Progenitor cell of endocrine pancreas (in vitro differentiated cells): ENCODE measurements at regions not wholly inside any gene's neighbourhood (a gene's known extent, or its start where the extent isn't known, plus 50 kb on each side); places are given as distances from the start of the nearest gene placed in this dataset.

Experiments used
- DNase-seq: peaks from one replicate; pipeline ENCODE4 v3.0.0; 2021; ENCODE audit warnings: low spot score; ENCODE audit not compliant: unreplicated experiment
- H3K27ac Mint-ChIP-seq: 2 replicates; pipeline ENCODE4 v1.8.0; 2021; ENCODE audit warnings: mild to moderate bottlenecking, moderate library complexity, mixed read lengths
- H3K27me3 Mint-ChIP-seq: 2 replicates; pipeline ENCODE4 v1.8.0; 2021; ENCODE audit warnings: mixed read lengths
- H3K36me3 Mint-ChIP-seq: 2 replicates; pipeline ENCODE4 v1.8.0; 2022; ENCODE audit warnings: mixed read lengths; ENCODE audit not compliant: insufficient read depth
- H3K4me1 Mint-ChIP-seq: 2 replicates; pipeline ENCODE4 v1.8.0; 2021; ENCODE audit warnings: low read depth, mixed read lengths
- H3K4me3 Mint-ChIP-seq: 2 replicates; pipeline ENCODE4 v1.8.0; 2021; ENCODE audit warnings: low read depth, mild to moderate bottlenecking, moderate library complexity, mixed read lengths
- H3K9me3 Mint-ChIP-seq: 2 replicates; pipeline ENCODE4 v1.8.0; 2021; ENCODE audit warnings: low read depth, mixed read lengths
- CTCF ChIP-seq: fragments of 200-600 bp; sonication (generic); IDR thresholded peaks from one replicate; pipeline ENCODE4 v1.5.0; 2021; ENCODE audit warnings: antibody characterized with exemption, mild to moderate bottlenecking; ENCODE audit not compliant: unreplicated experiment

DNA sequence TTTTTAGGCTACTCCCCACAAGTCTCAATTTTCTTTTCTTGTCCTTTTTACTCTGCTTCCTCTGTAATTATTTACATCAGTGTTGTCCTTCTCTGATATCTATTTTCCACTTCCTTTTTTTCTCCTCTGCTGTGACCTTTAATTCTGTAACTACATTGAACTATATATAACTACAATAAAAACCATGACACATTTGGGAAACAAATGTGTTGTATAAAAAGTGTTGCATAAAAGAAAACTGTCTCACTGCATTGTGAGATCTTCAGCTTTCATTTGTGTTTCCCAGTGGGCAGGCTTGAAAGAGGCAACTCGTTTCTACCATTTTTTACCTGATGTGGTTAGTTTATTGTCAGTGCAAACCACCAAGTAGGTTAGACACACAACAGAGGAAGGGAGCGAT lies 483.9 kb upstream of the NRP1 start:
- Mint-ChIP-seq H3K27ac (no peak overlapping the region), H3K4me3 (no peak overlapping the region)

DNA sequence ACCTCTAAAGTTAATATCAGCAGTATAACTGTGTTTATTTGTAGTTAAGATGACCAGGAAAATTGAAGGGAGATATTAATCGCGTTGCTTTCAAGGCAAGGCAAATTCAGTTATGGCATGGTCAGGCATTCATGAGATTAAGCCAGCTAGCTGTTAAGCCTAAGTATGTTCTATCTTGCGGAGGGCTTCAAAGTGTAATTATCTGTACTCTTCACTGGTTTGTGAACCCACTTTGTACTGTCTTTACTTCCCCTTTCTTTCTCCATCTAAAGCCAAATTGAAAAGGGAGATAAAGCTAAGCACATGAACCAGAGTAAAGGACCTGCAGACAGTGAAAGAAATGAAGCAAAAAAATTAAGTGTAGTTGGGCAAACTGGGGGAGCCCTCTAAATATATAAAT lies 483.1 kb upstream of the NRP1 start:
- no peaks in the 10 kb centered on the region for H3K4me1 Mint-ChIP-seq
- no peak for TF ChIP-seq CTCF
- no peak for DNase-seq
- no peaks in the 10 kb centered on the region for H3K36me3 Mint-ChIP-seq
- H3K27me3 Mint-ChIP-seq: no peaks in the 10 kb centered on the region
- no peak overlapping the region for H3K27ac Mint-ChIP-seq
- H3K4me3 Mint-ChIP-seq: no peak overlapping the region
- H3K9me3 Mint-ChIP-seq: peaks cover 14% of the 10 kb centered on the region

More for the DNA sequence above, 483.9 kb upstream of the NRP1 start:
- peaks cover 7% of the 10 kb centered on the region for H3K9me3 Mint-ChIP-seq
- H3K36me3 Mint-ChIP-seq: no peaks in the 10 kb centered on the region
- no peaks in the 10 kb centered on the region for H3K27me3 Mint-ChIP-seq
- DNase-seq: no peak
- H3K4me1 Mint-ChIP-seq: no peaks in the 10 kb centered on the region
- no peak for TF ChIP-seq CTCF

- no peak overlapping the region for H3K27ac Mint-ChIP-seq
- DNase-seq: no peak
- H3K27me3 Mint-ChIP-seq: no peaks in the 10 kb centered on the region
- TF ChIP-seq CTCF: no peak
- peaks cover 14% of the 10 kb centered on the region for H3K9me3 Mint-ChIP-seq
- H3K4me3 Mint-ChIP-seq: no peak overlapping the region
- H3K36me3 Mint-ChIP-seq: no peaks in the 10 kb centered on the region
- H3K4me1 Mint-ChIP-seq: no peaks in the 10 kb centered on the region
Measured at GRCh38 chr10:33815776-33816175, 481.3 kb upstream of the NRP1 start.

DNA sequence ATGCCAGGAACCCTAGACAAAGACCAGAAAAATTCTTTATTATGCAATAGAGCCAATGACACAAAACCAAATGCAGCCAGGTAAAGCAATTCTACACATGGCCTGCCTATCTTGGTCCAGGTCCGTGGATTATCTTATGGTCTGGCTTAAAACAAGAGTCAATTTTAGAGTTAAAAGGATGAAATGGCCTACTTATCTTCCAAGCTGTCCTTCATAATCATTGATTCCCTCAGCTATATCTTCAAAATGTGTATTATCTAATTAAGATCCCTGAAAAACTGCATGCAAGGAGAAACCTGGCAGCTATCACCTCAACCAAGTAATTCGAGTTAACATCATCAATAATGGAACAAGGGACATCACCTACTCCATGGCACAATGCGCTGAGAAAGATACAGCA lies 479.4 kb upstream of the NRP1 start:
- Mint-ChIP-seq H3K36me3 (no peaks in the 10 kb centered on the region), H3K4me3 (no peak overlapping the region), H3K9me3 (peaks cover 14% of the 10 kb centered on the region), H3K4me1 (no peaks in the 10 kb centered on the region), H3K27me3 (no peaks in the 10 kb centered on the region), H3K27ac (no peak overlapping the region)
- no peak for DNase-seq
- no peak for TF ChIP-seq CTCF

- H3K36me3 Mint-ChIP-seq: no peaks in the 10 kb centered on the region
- no peak overlapping the region for H3K4me3 Mint-ChIP-seq
- H3K4me1 Mint-ChIP-seq: no peaks in the 10 kb centered on the region
- H3K9me3 Mint-ChIP-seq: peaks cover 14% of the 10 kb centered on the region
- no peaks in the 10 kb centered on the region for H3K27me3 Mint-ChIP-seq
- no peak overlapping the region for H3K27ac Mint-ChIP-seq
- no peak for TF ChIP-seq CTCF
- DNase-seq: no peak
Measured at GRCh38 chr10:33813415-33813814, 478.9 kb upstream of the NRP1 start.
